H9 (cell line): ENCODE measurements at regions not wholly inside any gene's neighbourhood (a gene's known extent, or its start where the extent isn't known, plus 50 kb on each side); places are given as distances from the start of the nearest gene placed in this dataset.
"Not testable (repeated sequence)": the region's sequence is repeated elsewhere in the genome, so short reads cannot be mapped to it uniquely, and the experiment has no call there.

Source experiments
- DNase-seq: peaks from one replicate; pipeline ENCODE4 v3.0.0-alpha.2; 2017
- H2AFZ ChIP-seq: one replicate; pipeline ENCODE4 v1.6.1; 2013; ENCODE audit warnings: mild to moderate bottlenecking, low read length, control low read depth, moderate library complexity
- H2AK5ac ChIP-seq: 2 replicates; pipeline ENCODE4 v1.6.1; 2013; ENCODE audit warnings: low read length, control low read depth, mixed read lengths; ENCODE audit not compliant: insufficient read length
- H2BK120ac ChIP-seq: one replicate; pipeline ENCODE4 v1.6.1; 2013; ENCODE audit warnings: low read depth, mild to moderate bottlenecking, low read length, control low read depth, inconsistent platforms; ENCODE audit not compliant: poor library complexity, severe bottlenecking
- H2BK12ac ChIP-seq: 2 replicates; pipeline ENCODE4 v1.6.1; 2013; ENCODE audit warnings: low read length, control low read depth, mixed read lengths, low read depth; ENCODE audit not compliant: insufficient read length
- H2BK15ac ChIP-seq: 2 replicates; pipeline ENCODE4 v1.6.1; 2013; ENCODE audit warnings: low read depth, low read length, control low read depth
- H2BK20ac ChIP-seq: one replicate; pipeline ENCODE4 v1.6.1; 2013; ENCODE audit warnings: low read depth, mild to moderate bottlenecking, low read length, control low read depth, inconsistent platforms; ENCODE audit not compliant: poor library complexity, severe bottlenecking
- H2BK5ac ChIP-seq: 2 replicates; pipeline ENCODE4 v1.6.1; 2013; ENCODE audit warnings: low read length, control low read depth, mixed read lengths; ENCODE audit not compliant: insufficient read length
- H3K14ac ChIP-seq: 2 replicates; pipeline ENCODE4 v1.6.1; 2013; ENCODE audit warnings: low read length, control low read depth; ENCODE audit not compliant: insufficient read depth
- H3K18ac ChIP-seq: 2 replicates; pipeline ENCODE4 v1.6.1; 2013; ENCODE audit warnings: low read depth, mild to moderate bottlenecking, mixed read lengths, low read length, control low read depth; ENCODE audit not compliant: insufficient read length
- H3K23ac ChIP-seq: 2 replicates; pipeline ENCODE4 v1.6.1; 2013; ENCODE audit warnings: low read length, control low read depth, mixed read lengths, low read depth; ENCODE audit not compliant: insufficient read length
- H3K23me2 ChIP-seq: 2 replicates; pipeline ENCODE4 v1.6.1; 2013; ENCODE audit warnings: low read depth, mild to moderate bottlenecking, mixed read lengths, low read length, control low read depth; ENCODE audit not compliant: insufficient read length, poor library complexity, severe bottlenecking
- H3K27ac ChIP-seq: 2 replicates; pipeline ENCODE4 v1.5.1; 2013; ENCODE audit warnings: low read length, control low read depth, mixed read lengths, low read depth; ENCODE audit not compliant: insufficient read length
- H3K27me3 ChIP-seq: 2 replicates; pipeline ENCODE4 v1.6.1; 2013; ENCODE audit warnings: low read length, control low read depth, inconsistent platforms; ENCODE audit not compliant: insufficient read depth
- H3K4ac ChIP-seq: 2 replicates; pipeline ENCODE4 v1.6.1; 2013; ENCODE audit warnings: low read depth, mild to moderate bottlenecking, control low read depth, inconsistent platforms, low read length, moderate library complexity
- H3K4me1 ChIP-seq: 2 replicates; pipeline ENCODE4 v1.6.1; 2013; ENCODE audit warnings: low read length, control low read depth, inconsistent platforms; ENCODE audit not compliant: insufficient read depth
- H3K4me2 ChIP-seq: 2 replicates; pipeline ENCODE4 v1.6.1; 2013; ENCODE audit warnings: low read length, control low read depth, mixed read lengths; ENCODE audit not compliant: insufficient read length, insufficient read depth
- H3K56ac ChIP-seq: 2 replicates; pipeline ENCODE4 v1.6.1; 2013; ENCODE audit warnings: low read depth, mild to moderate bottlenecking, mixed read lengths, low read length, control low read depth; ENCODE audit not compliant: insufficient read length
- H3K79me1 ChIP-seq: 2 replicates; pipeline ENCODE4 v1.6.1; 2013; ENCODE audit warnings: low read depth, mild to moderate bottlenecking, moderate library complexity, low read length, control low read depth, inconsistent platforms; ENCODE audit not compliant: insufficient read depth, poor library complexity, severe bottlenecking
- H3K79me2 ChIP-seq: 2 replicates; pipeline ENCODE4 v1.6.1; 2013; ENCODE audit warnings: low read length, control low read depth, inconsistent platforms; ENCODE audit not compliant: insufficient read depth
- H3K9ac ChIP-seq: 2 replicates; pipeline ENCODE4 v1.6.1; 2013; ENCODE audit warnings: low read length, control low read depth, mixed read lengths; ENCODE audit not compliant: insufficient read length; ENCODE audit errors: extremely low read depth
- H3K9me3 ChIP-seq: one replicate; pipeline ENCODE4 v1.6.1; 2013; ENCODE audit warnings: low read depth, low read length, inconsistent platforms; ENCODE audit not compliant: control insufficient read depth
- H3T11ph ChIP-seq: one replicate; pipeline ENCODE4 v1.6.1; 2013; ENCODE audit warnings: mild to moderate bottlenecking, low read length, control low read depth, inconsistent platforms
- H4K20me1 ChIP-seq: one replicate; pipeline ENCODE4 v1.6.1; 2013; ENCODE audit not compliant: control insufficient read depth, insufficient read length, insufficient read depth
- H4K5ac ChIP-seq: 2 replicates; pipeline ENCODE4 v1.6.1; 2013; ENCODE audit warnings: low read depth, mild to moderate bottlenecking, mixed read lengths, low read length, control low read depth; ENCODE audit not compliant: insufficient read length
- H4K8ac ChIP-seq: replicated peaks from 2 replicates; pipeline ENCODE4 v1.6.1; 2013; ENCODE audit warnings: low read length, control low read depth, mixed read lengths, low read depth; ENCODE audit not compliant: insufficient read length
- H4K91ac ChIP-seq: 2 replicates; pipeline ENCODE4 v1.6.1; 2013; ENCODE audit warnings: low read depth, mild to moderate bottlenecking, moderate library complexity, mixed read lengths, low read length, control low read depth; ENCODE audit not compliant: insufficient read length
- H3K27ac Mint-ChIP-seq, 3 experiments: 2 replicates in 2 of 3; 3 replicates in 1 of 3; pipeline ENCODE4 v1.8.0; 2020 to 2021; ENCODE audit warnings: mixed read lengths in 3 of 3, mild to moderate bottlenecking in 1 of 3, moderate library complexity in 1 of 3
- H3K27me3 Mint-ChIP-seq: 2 replicates; pipeline ENCODE4 v1.8.0; 2021; ENCODE audit warnings: low read depth, mild to moderate bottlenecking, moderate library complexity, mixed read lengths
- H3K36me3 Mint-ChIP-seq, 3 experiments: 2 replicates in 2 of 3; 3 replicates in 1 of 3; pipeline ENCODE4 v1.8.0; 2020 to 2021; ENCODE audit warnings: low read depth in 3 of 3, mixed read lengths in 3 of 3; ENCODE audit not compliant: insufficient read depth in 1 of 3
- H3K4me1 Mint-ChIP-seq, 2 experiments: 2 replicates each; pipeline ENCODE4 v1.8.0; 2020; ENCODE audit warnings: mixed read lengths in 2 of 2
- H3K4me3 Mint-ChIP-seq, 2 experiments: 2 replicates in 1 of 2; 3 replicates in 1 of 2; pipeline ENCODE4 v1.8.0; 2020 to 2021; ENCODE audit warnings: mild to moderate bottlenecking in 2 of 2, mixed read lengths in 2 of 2, moderate library complexity in 1 of 2
- H3K9me3 Mint-ChIP-seq, 2 experiments: 2 replicates in 1 of 2; 3 replicates in 1 of 2; pipeline ENCODE4 v1.8.0; 2020; ENCODE audit warnings: mild to moderate bottlenecking in 2 of 2, mixed read lengths in 2 of 2, moderate library complexity in 1 of 2
- WGBS: extraction: QIAGEN DNeasy Blood & Tissue Kit; methylation state at CpG from one replicate; pipeline ENCODE4 v1.1.7; 2013; ENCODE audit warnings: missing lambda C conversion rate, low lambda C conversion rate, mixed read lengths; ENCODE audit not compliant: insufficient read length; ENCODE audit errors: extremely low coverage; 5-methylcytosine and 5-hydroxymethylcytosine counted together

GRCh38 chr4:128429023-128429613 is 141.5 kb upstream of the PGRMC2 start:
- H3K4me1 ChIP-seq, H4K5ac ChIP-seq, H2BK120ac ChIP-seq, H3K9ac ChIP-seq, H4K20me1 ChIP-seq, H3K27me3 Mint-ChIP-seq, H2BK15ac ChIP-seq, DNase-seq, H2BK12ac ChIP-seq, H2AFZ ChIP-seq, H2AK5ac ChIP-seq, H3K27me3 ChIP-seq, H3K27ac Mint-ChIP-seq, H3K4me2 ChIP-seq, H3K79me2 ChIP-seq, H3K4me1 Mint-ChIP-seq, H3K23ac ChIP-seq, H3T11ph ChIP-seq, H3K56ac ChIP-seq, H3K9me3 ChIP-seq, H3K27ac ChIP-seq, H4K91ac ChIP-seq, H2BK5ac ChIP-seq, H3K4ac ChIP-seq, H4K8ac ChIP-seq, H2BK20ac ChIP-seq, H3K4me3 Mint-ChIP-seq, H3K18ac ChIP-seq, H3K14ac ChIP-seq, H3K23me2 ChIP-seq, H3K79me1 ChIP-seq: not testable (repeated sequence)
- no CpG with 5 or more reads among the region's 2 CpGs for WGBS
- Mint-ChIP-seq H3K9me3 (peaks cover 10 to 12% of the 10 kb centered on the region in 2 experiments; a peak in 4 of 5 replicates), H3K36me3 (peaks cover 0 to 11% (median 5%) of the 10 kb centered on the region in 3 experiments; a peak in 5 of 7 replicates)
